Activated naive CD4-positive, alpha-beta T cell treated with anti-CD3 and anti-CD28 coated beads for 36 hours (primary cell): ENCODE measurements at regions not wholly inside any gene's neighbourhood (a gene's known extent, or its start where the extent isn't known, plus 50 kb on each side); places are given as distances from the start of the nearest gene placed in this dataset.
"Not testable (repeated sequence)": the region's sequence is repeated elsewhere in the genome, so short reads cannot be mapped to it uniquely, and the experiment has no call there.

Experiments
- CTCF ChIA-PET: fragments of 350-600 bp; sonication (Branson Sonifier 250); formaldehyde crosslinking; loops from one replicate; lab custom pipeline; 2021; ENCODE audit warnings: antibody characterized with exemption; lab: Charles Lee
- DNase-seq: peaks from one replicate; pipeline ENCODE4 v3.0.0-alpha.2; 2020
- H3K27ac Mint-ChIP-seq: one replicate; pipeline ENCODE4 v1.8.0; 2021; ENCODE audit warnings: mild to moderate bottlenecking, mixed read lengths
- H3K27me3 Mint-ChIP-seq: one replicate; pipeline ENCODE4 v1.8.0; 2021; ENCODE audit warnings: low read depth, mixed read lengths
- H3K36me3 Mint-ChIP-seq: one replicate; pipeline ENCODE4 v1.8.0; 2021; ENCODE audit warnings: low read depth, mixed read lengths
- H3K4me1 Mint-ChIP-seq: one replicate; pipeline ENCODE4 v1.8.0; 2021; ENCODE audit warnings: low read depth, mixed read lengths
- H3K4me3 Mint-ChIP-seq: one replicate; pipeline ENCODE4 v1.8.0; 2021; ENCODE audit warnings: mild to moderate bottlenecking, moderate library complexity, mixed read lengths
- H3K9me3 Mint-ChIP-seq: one replicate; pipeline ENCODE4 v1.8.0; 2021; ENCODE audit warnings: mixed read lengths
- intact Hi-C: fragments of 100-400 bp; cut with micrococcal nuclease; formaldehyde crosslinking; loops from one replicate; pipeline ENCODE4 v1.15.1; 2023

DNA sequence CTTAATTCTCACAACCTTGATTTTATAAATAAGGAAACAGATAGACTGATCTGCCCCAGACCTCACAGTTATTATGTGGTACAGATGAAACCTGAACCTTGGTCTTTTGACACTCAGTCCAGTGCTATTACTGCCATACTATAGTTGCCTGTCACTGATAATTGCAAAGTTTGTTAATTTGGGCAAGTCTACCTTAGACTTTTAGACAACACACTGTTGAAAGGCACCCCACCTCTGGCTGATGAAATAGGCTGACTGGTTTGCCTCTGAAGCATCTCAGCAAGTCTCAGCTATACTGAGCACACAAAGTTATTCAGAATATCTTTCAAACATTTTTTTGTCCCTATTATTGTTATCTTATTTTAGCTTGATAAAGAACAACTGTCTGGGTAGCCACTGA is 53.1 kb upstream of the MAP4 start:
- H3K4me3 Mint-ChIP-seq = no peak overlapping the region
- no peaks in the 10 kb centered on the region for H3K4me1 Mint-ChIP-seq
- DNase-seq = no peak
- peaks cover 5% of the 10 kb centered on the region for H3K36me3 Mint-ChIP-seq
- CTCF ChIA-PET = no interaction called here
- H3K27ac Mint-ChIP-seq = no peak overlapping the region
- intact Hi-C loops = no loop called here
- no peaks in the 10 kb centered on the region for H3K9me3 Mint-ChIP-seq
- no peaks in the 10 kb centered on the region for H3K27me3 Mint-ChIP-seq

DNA sequence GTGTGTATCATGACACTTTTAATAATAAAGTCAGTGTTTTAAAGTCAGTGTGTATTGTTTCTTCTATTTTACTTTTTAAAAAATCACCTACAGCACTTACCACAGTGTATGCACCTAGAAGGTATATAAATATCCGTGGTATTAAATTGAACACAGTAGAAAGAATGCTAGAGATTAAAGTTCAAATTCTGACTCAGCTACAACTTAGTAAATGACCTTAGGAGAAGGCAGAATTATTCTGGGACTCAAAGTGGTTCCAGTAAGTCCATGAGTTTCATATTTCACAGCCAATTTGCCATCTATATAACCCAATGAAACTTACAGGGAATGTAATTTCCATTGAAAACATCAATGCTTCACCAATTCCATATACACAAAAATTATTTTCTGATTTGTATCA is 52.7 kb upstream of the MAP4 start:
- no peaks in the 10 kb centered on the region for H3K9me3 Mint-ChIP-seq
- H3K36me3 Mint-ChIP-seq = peaks cover 5% of the 10 kb centered on the region
- H3K4me3 Mint-ChIP-seq = no peak overlapping the region
- CTCF ChIA-PET = no interaction called here
- intact Hi-C loops = no loop called here
- H3K27ac Mint-ChIP-seq = no peak overlapping the region
- no peaks in the 10 kb centered on the region for H3K27me3 Mint-ChIP-seq
- DNase-seq = no peak
- peaks cover 3% of the 10 kb centered on the region for H3K4me1 Mint-ChIP-seq

DNA sequence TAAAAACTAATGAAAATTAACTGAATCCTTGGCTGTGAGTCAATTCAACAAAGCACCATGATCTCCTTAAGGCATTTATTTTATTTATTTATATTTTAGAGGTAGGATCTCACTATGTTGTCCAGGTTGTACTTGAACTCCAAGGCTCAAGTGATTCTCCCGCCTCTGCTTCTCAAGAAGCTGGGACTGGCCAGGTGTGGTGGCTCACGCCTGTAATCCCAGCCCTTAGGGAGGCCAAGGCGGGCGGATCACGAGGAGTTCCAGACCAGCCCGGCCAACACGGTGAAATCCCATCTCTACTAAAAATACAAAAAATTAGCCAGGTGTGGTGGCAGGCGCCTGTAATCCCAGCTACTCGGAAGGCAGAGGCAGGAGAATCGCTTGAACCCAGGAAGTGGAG is 52.1 kb upstream of the MAP4 start:
- H3K36me3 Mint-ChIP-seq, CTCF ChIA-PET, intact Hi-C loops, H3K9me3 Mint-ChIP-seq, H3K4me3 Mint-ChIP-seq, H3K27ac Mint-ChIP-seq, DNase-seq, H3K27me3 Mint-ChIP-seq, H3K4me1 Mint-ChIP-seq: not testable (repeated sequence)

DNA sequence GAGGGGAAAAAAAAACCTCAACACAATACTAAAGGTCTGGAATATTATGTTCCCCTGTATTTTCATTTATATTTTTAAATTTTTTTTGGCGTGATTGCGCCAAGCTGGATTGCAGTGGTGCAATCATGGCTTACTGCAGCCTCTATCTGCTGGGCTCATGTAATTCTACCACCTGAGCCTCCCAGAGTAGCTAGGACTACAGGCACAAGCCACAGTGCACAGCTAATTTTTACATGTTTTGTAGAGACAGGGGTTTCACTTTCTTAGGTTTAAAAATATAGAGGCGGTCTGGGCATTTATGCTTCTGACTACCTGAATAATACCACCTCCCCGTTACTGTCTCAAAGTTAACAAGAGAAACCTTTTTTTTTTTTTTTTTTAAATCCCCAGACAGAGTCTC is 51.1 kb upstream of the MAP4 start:
- H3K27me3 Mint-ChIP-seq = no peaks in the 10 kb centered on the region
- no peak overlapping the region for H3K27ac Mint-ChIP-seq
- H3K4me3 Mint-ChIP-seq = no peak overlapping the region
- intact Hi-C loops = no loop called here
- peaks cover 8% of the 10 kb centered on the region for H3K36me3 Mint-ChIP-seq
- H3K4me1 Mint-ChIP-seq = peaks cover 5% of the 10 kb centered on the region
- H3K9me3 Mint-ChIP-seq = no peaks in the 10 kb centered on the region
- no peak for DNase-seq
- CTCF ChIA-PET = interaction anchor here (0.6 kb wide), 2 partner anchors 243 to 365 kb away, joined by 3 to 7 read pairs; no protein-coding TSS in a partner anchor
